Erythroblast (primary cell): ENCODE measurements at regions not wholly inside any gene's neighbourhood (a gene's known extent, or its start where the extent isn't known, plus 50 kb on each side); places are given as distances from the start of the nearest gene placed in this dataset.

Experiments used
- GATA1 ChIP-seq: IDR thresholded peaks from 2 replicates; pipeline ENCODE4 v1.6.1; 2011; ENCODE audit warnings: low read depth, mild to moderate bottlenecking, control low read depth, low read length, moderate library complexity
- POLR2A ChIP-seq: IDR thresholded peaks from 2 replicates; pipeline ENCODE4 v1.6.1; 2011; ENCODE audit warnings: mild to moderate bottlenecking, low read length

DNA sequence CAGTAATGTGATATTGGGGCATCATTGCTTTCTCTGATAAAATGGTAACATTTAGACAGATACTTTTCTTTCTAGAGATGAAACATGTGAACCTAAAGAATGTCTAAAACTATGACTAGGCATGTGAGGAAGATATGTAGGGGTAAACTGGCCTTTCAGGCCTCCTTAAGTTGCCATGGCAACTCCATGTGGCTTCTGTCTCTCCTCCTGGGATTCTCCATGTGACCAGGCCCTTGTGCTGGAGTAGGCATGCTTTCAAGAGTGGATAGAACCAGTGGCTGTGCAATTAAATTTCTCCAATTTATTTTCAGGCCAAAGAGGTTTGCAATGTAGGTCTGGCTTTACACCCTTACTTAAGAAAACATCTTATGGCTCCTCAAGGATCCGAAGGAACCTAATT is 130.8 kb downstream of the OLFM4 start:
- TF ChIP-seq POLR2A, result no peak
- no peak for TF ChIP-seq GATA1
